WTC11 (cell line): ENCODE measurements at regions not wholly inside any gene's neighbourhood (a gene's known extent, or its start where the extent isn't known, plus 50 kb on each side); places are given as distances from the start of the nearest gene placed in this dataset.

Experiments used
- ATF1 ChIP-seq: sonication (generic); formaldehyde crosslinking; IDR thresholded peaks from 2 replicates; pipeline ENCODE4 v1.8.1; 2023; ENCODE audit warnings: mild to moderate bottlenecking, moderate library complexity, missing genetic modification reagents
- ATF2 ChIP-seq: sonication (generic); formaldehyde crosslinking; IDR thresholded peaks from 2 replicates; pipeline ENCODE4 v1.8.1; 2022; ENCODE audit warnings: low read depth, missing genetic modification reagents, borderline replicate concordance
- CREB1 ChIP-seq: sonication (generic); formaldehyde crosslinking; IDR thresholded peaks from 2 replicates; pipeline ENCODE4 v1.8.0; 2023; ENCODE audit warnings: mild to moderate bottlenecking, missing genetic modification reagents
- ELF4 ChIP-seq: sonication (generic); formaldehyde crosslinking; IDR thresholded peaks from 2 replicates; pipeline ENCODE4 v1.8.1; 2022; ENCODE audit warnings: low read depth, mild to moderate bottlenecking, moderate library complexity, missing genetic modification reagents
- FOXK1 ChIP-seq: sonication (generic); formaldehyde crosslinking; IDR thresholded peaks from 2 replicates; pipeline ENCODE4 v1.8.0; 2022; ENCODE audit warnings: mild to moderate bottlenecking, moderate library complexity, missing genetic modification reagents
- MAX ChIP-seq: sonication (generic); formaldehyde crosslinking; IDR thresholded peaks from 2 replicates; pipeline ENCODE4 v1.8.0; 2022; ENCODE audit warnings: mild to moderate bottlenecking, missing genetic modification reagents
- NR1H2 ChIP-seq: sonication (generic); formaldehyde crosslinking; IDR thresholded peaks from 2 replicates; pipeline ENCODE4 v1.9.0; 2021; ENCODE audit warnings: mild to moderate bottlenecking, moderate library complexity, missing genetic modification reagents
- TCF7 ChIP-seq: sonication (generic); formaldehyde crosslinking; IDR thresholded peaks from 2 replicates; pipeline ENCODE4 v1.8.0; 2022; ENCODE audit warnings: mild to moderate bottlenecking, low read depth, missing genetic modification reagents, moderate library complexity
- TF ChIP-seq, protein P1 (sequence below): sonication (generic); formaldehyde crosslinking; IDR thresholded peaks from 2 replicates; pipeline ENCODE4 v1.8.1; 2022; ENCODE audit warnings: mild to moderate bottlenecking, moderate library complexity, missing genetic modification reagents
- TF ChIP-seq, protein P2 (sequence below): fragments of 200-600 bp; IDR thresholded peaks from 2 replicates; pipeline ENCODE4 v1.8.0; 2022; ENCODE audit warnings: antibody characterized with exemption
- TF ChIP-seq, protein P3 (sequence below): sonication (generic); formaldehyde crosslinking; IDR thresholded peaks from 2 replicates; pipeline ENCODE4 v1.8.1; 2022; ENCODE audit warnings: low read depth, mild to moderate bottlenecking, moderate library complexity, missing genetic modification reagents, borderline replicate concordance
- TF ChIP-seq, protein P4 (sequence below): sonication (generic); formaldehyde crosslinking; conservative IDR thresholded peaks from 2 replicates; pipeline ENCODE4 v1.8.1; 2023; ENCODE audit warnings: mild to moderate bottlenecking, low read depth, missing genetic modification reagents, moderate library complexity

DNA sequence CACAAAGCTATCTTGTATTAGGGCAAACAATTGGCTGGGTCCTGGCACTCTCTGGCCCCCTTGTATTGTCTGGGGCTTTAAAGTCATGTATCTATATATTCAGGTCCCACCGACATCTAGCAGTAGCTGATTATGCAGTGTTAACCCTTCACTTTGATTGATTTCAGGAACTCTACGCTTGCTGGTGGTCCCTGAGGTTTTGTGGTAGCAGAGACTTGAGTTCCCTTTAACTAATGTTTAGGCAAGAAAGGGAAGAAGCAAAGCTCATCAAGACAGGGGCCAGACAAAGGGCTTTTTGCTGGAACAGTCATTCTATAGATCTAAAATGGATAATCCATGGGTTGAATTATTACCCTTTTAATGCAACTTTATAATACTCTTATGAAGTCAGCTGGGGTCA is 95.3 kb upstream of the EPB41L3 start:
- TF ChIP-seq MAX (CRISPR knock-in tag) (no peak), FOXK1 (CRISPR knock-in tag) (no peak), CREB1 (no peak), TCF7 (CRISPR knock-in tag) (no peak), ATF2 (CRISPR knock-in tag) (no peak), ATF1 (no peak), ELF4 (CRISPR knock-in tag) (no peak), NR1H2 (CRISPR knock-in tag) (no peak)
- TF ChIP-seq, protein P1, sequence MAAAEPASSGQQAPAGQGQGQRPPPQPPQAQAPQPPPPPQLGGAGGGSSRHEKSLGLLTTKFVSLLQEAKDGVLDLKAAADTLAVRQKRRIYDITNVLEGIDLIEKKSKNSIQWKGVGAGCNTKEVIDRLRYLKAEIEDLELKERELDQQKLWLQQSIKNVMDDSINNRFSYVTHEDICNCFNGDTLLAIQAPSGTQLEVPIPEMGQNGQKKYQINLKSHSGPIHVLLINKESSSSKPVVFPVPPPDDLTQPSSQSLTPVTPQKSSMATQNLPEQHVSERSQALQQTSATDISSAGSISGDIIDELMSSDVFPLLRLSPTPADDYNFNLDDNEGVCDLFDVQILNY: no peak
- TF ChIP-seq, protein P2, sequence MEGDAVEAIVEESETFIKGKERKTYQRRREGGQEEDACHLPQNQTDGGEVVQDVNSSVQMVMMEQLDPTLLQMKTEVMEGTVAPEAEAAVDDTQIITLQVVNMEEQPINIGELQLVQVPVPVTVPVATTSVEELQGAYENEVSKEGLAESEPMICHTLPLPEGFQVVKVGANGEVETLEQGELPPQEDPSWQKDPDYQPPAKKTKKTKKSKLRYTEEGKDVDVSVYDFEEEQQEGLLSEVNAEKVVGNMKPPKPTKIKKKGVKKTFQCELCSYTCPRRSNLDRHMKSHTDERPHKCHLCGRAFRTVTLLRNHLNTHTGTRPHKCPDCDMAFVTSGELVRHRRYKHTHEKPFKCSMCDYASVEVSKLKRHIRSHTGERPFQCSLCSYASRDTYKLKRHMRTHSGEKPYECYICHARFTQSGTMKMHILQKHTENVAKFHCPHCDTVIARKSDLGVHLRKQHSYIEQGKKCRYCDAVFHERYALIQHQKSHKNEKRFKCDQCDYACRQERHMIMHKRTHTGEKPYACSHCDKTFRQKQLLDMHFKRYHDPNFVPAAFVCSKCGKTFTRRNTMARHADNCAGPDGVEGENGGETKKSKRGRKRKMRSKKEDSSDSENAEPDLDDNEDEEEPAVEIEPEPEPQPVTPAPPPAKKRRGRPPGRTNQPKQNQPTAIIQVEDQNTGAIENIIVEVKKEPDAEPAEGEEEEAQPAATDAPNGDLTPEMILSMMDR: no peak
- TF ChIP-seq, protein P3, sequence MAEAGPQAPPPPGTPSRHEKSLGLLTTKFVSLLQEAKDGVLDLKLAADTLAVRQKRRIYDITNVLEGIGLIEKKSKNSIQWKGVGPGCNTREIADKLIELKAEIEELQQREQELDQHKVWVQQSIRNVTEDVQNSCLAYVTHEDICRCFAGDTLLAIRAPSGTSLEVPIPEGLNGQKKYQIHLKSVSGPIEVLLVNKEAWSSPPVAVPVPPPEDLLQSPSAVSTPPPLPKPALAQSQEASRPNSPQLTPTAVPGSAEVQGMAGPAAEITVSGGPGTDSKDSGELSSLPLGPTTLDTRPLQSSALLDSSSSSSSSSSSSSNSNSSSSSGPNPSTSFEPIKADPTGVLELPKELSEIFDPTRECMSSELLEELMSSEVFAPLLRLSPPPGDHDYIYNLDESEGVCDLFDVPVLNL (CRISPR knock-in tag): no peak
- TF ChIP-seq, protein P4, sequence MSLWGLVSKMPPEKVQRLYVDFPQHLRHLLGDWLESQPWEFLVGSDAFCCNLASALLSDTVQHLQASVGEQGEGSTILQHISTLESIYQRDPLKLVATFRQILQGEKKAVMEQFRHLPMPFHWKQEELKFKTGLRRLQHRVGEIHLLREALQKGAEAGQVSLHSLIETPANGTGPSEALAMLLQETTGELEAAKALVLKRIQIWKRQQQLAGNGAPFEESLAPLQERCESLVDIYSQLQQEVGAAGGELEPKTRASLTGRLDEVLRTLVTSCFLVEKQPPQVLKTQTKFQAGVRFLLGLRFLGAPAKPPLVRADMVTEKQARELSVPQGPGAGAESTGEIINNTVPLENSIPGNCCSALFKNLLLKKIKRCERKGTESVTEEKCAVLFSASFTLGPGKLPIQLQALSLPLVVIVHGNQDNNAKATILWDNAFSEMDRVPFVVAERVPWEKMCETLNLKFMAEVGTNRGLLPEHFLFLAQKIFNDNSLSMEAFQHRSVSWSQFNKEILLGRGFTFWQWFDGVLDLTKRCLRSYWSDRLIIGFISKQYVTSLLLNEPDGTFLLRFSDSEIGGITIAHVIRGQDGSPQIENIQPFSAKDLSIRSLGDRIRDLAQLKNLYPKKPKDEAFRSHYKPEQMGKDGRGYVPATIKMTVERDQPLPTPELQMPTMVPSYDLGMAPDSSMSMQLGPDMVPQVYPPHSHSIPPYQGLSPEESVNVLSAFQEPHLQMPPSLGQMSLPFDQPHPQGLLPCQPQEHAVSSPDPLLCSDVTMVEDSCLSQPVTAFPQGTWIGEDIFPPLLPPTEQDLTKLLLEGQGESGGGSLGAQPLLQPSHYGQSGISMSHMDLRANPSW (CRISPR knock-in tag): no peak
